ENCODE measurements at regions not wholly inside any gene's neighbourhood (a gene's known extent, or its start where the extent isn't known, plus 50 kb on each side); places are given as distances from the start of the nearest gene placed in this dataset.
A peak's percentile ranks its signal among the peaks of the same experiment; 100 is the strongest.

- POLR2A ChIA-PET: no interaction called here
- Mint-ChIP-seq H3K27me3 (no peaks in the 10 kb centered on the region), H3K27ac (no peak overlapping the region), H3K4me3 (no peak overlapping the region), H3K36me3 (ENCODE audit: low read depth) (no peaks in the 10 kb centered on the region), H3K9me3 (ENCODE audit: low read depth) (peaks cover 29% of the 10 kb centered on the region), H3K4me1 (no peaks in the 10 kb centered on the region)
- DNase-seq (no peak), ATAC-seq (no peak)
- intact Hi-C loops (cut with DNase I, micrococcal nuclease): no loop called here
- CTCF ChIA-PET: no interaction called here
These were observed 261.7 kb downstream of the AEBP2 start for GRCh38 chr12:19700969-19701368.

- ATAC-seq (no peak), DNase-seq (no peak)
- peaks cover 42% of the 10 kb centered on the region for H3K9me3 Mint-ChIP-seq (ENCODE audit: low read depth)
- H3K36me3 Mint-ChIP-seq (ENCODE audit: low read depth): no peaks in the 10 kb centered on the region
- no peaks in the 10 kb centered on the region for H3K27me3 Mint-ChIP-seq
- no peak overlapping the region for H3K27ac Mint-ChIP-seq
- intact Hi-C loops (cut with DNase I, micrococcal nuclease): no loop called here
- POLR2A ChIA-PET: no interaction called here
- no peak overlapping the region for H3K4me3 Mint-ChIP-seq
- CTCF ChIA-PET: interaction anchor here (0.6 kb wide), 1 partner anchor 12 kb away, joined by 5 read pairs; no protein-coding TSS in a partner anchor
- no peaks in the 10 kb centered on the region for H3K4me1 Mint-ChIP-seq
These were observed 265.7 kb downstream of the AEBP2 start for GRCh38 chr12:19704966-19705365.

- Mint-ChIP-seq H3K27ac (no peak overlapping the region), H3K9me3 (ENCODE audit: low read depth) (peaks cover 38% of the 10 kb centered on the region)
- intact Hi-C loops (cut with DNase I, micrococcal nuclease): no loop called here
These were observed 267.6 kb downstream of the AEBP2 start for GRCh38 chr12:19706936-19707335.

GRCh38 chr12:19707948-19708409, 268.7 kb downstream of the AEBP2 start:
- no peaks in the 10 kb centered on the region for H3K36me3 Mint-ChIP-seq (ENCODE audit: low read depth)
- no peak overlapping the region for H3K27ac Mint-ChIP-seq
- ChIA-PET CTCF (no interaction called here), POLR2A (interaction anchor here (0.6 kb wide), 1 partner anchor 250 kb away, joined by 4 read pairs; no protein-coding TSS in a partner anchor)
- peaks cover 4% of the 10 kb centered on the region for H3K4me1 Mint-ChIP-seq
- ATAC-seq (no peak), DNase-seq (no peak)
- H3K4me3 Mint-ChIP-seq: no peak overlapping the region
- H3K27me3 Mint-ChIP-seq: no peaks in the 10 kb centered on the region
- peaks cover 34% of the 10 kb centered on the region for H3K9me3 Mint-ChIP-seq (ENCODE audit: low read depth)
- intact Hi-C loops (cut with DNase I, micrococcal nuclease): no loop called here

More at GRCh38 chr12:19706936-19707335, 267.6 kb downstream of the AEBP2 start:
- no peak for DNase-seq
- ATAC-seq: no peak
- ChIA-PET CTCF (no interaction called here), POLR2A (no interaction called here)
- Mint-ChIP-seq H3K36me3 (ENCODE audit: low read depth) (no peaks in the 10 kb centered on the region), H3K4me3 (no peak overlapping the region), H3K27me3 (no peaks in the 10 kb centered on the region), H3K4me1 (peaks cover 1% of the 10 kb centered on the region)

GRCh38 chr12:19709889-19710288, 270.6 kb downstream of the AEBP2 start:
- ChIA-PET POLR2A (no interaction called here), CTCF (interaction anchor here (0.6 kb wide), 1 partner anchor 69 kb away, joined by 3 read pairs; no protein-coding TSS in a partner anchor)
- intact Hi-C loops (cut with DNase I, micrococcal nuclease): no loop called here
- no peak overlapping the region for H3K27ac Mint-ChIP-seq
- no peak overlapping the region for H3K4me3 Mint-ChIP-seq
- no peaks in the 10 kb centered on the region for H3K27me3 Mint-ChIP-seq
- DNase-seq (no peak), ATAC-seq (no peak)
- H3K36me3 Mint-ChIP-seq (ENCODE audit: low read depth): no peaks in the 10 kb centered on the region
- peaks cover 4% of the 10 kb centered on the region for H3K4me1 Mint-ChIP-seq
- peaks cover 23% of the 10 kb centered on the region for H3K9me3 Mint-ChIP-seq (ENCODE audit: low read depth)

- Mint-ChIP-seq H3K9me3 (ENCODE audit: low read depth) (peaks cover 14% of the 10 kb centered on the region), H3K4me3 (no peak overlapping the region), H3K36me3 (ENCODE audit: low read depth) (no peaks in the 10 kb centered on the region), H3K27me3 (no peaks in the 10 kb centered on the region), H3K27ac (no peak overlapping the region), H3K4me1 (peaks cover 4% of the 10 kb centered on the region)
- CTCF ChIA-PET: interaction anchor here (0.6 to 0.7 kb wide), 3 partner anchors 70 to 1093 kb away, joined by 3 read pairs; no protein-coding TSS in a partner anchor
- DNase-seq (no peak), ATAC-seq (no peak)
- POLR2A ChIA-PET: no interaction called here
- intact Hi-C loops (cut with DNase I, micrococcal nuclease): no loop called here
These were observed 271.8 kb downstream of the AEBP2 start for GRCh38 chr12:19710811-19711793.

GRCh38 chr12:19712041-19712440, 272.7 kb downstream of the AEBP2 start:
- no peak overlapping the region for H3K27ac Mint-ChIP-seq
- H3K9me3 Mint-ChIP-seq (ENCODE audit: low read depth): peaks cover 9% of the 10 kb centered on the region
- no peak overlapping the region for H3K4me3 Mint-ChIP-seq
- ATAC-seq: peak; percentile 66
- no peaks in the 10 kb centered on the region for H3K36me3 Mint-ChIP-seq (ENCODE audit: low read depth)
- CTCF ChIA-PET: interaction anchor here (0.6 kb wide), 1 partner anchor 1094 kb away, joined by 3 read pairs; no protein-coding TSS in a partner anchor
- H3K4me1 Mint-ChIP-seq: peaks cover 4% of the 10 kb centered on the region
- no peaks in the 10 kb centered on the region for H3K27me3 Mint-ChIP-seq
- DNase-seq: no peak
- intact Hi-C loops (cut with DNase I, micrococcal nuclease): no loop called here
- POLR2A ChIA-PET: no interaction called here

- ChIA-PET POLR2A (no interaction called here), CTCF (interaction anchor here (1.6 kb wide), 1 partner anchor 20 kb away, joined by 4 read pairs; no protein-coding TSS in a partner anchor)
- H3K4me3 Mint-ChIP-seq: no peak overlapping the region
- ATAC-seq (no peak), DNase-seq (no peak)
- peaks cover 2% of the 10 kb centered on the region for H3K27me3 Mint-ChIP-seq
- H3K4me1 Mint-ChIP-seq: no peaks in the 10 kb centered on the region
- H3K9me3 Mint-ChIP-seq (ENCODE audit: low read depth): peaks cover 2% of the 10 kb centered on the region
- intact Hi-C loops (cut with DNase I, micrococcal nuclease): no loop called here
- H3K27ac Mint-ChIP-seq: no peak overlapping the region
- no peaks in the 10 kb centered on the region for H3K36me3 Mint-ChIP-seq (ENCODE audit: low read depth)
These were observed 279.1 kb downstream of the AEBP2 start for GRCh38 chr12:19718401-19718800.

GRCh38 chr12:19719672-19720071, 280.4 kb downstream of the AEBP2 start:
- ChIA-PET POLR2A (no interaction called here), CTCF (no interaction called here)
- H3K36me3 Mint-ChIP-seq (ENCODE audit: low read depth): no peaks in the 10 kb centered on the region
- intact Hi-C loops (cut with DNase I, micrococcal nuclease): no loop called here
- no peaks in the 10 kb centered on the region for H3K4me1 Mint-ChIP-seq
- DNase-seq (no peak), ATAC-seq (no peak)
- H3K4me3 Mint-ChIP-seq: no peak overlapping the region
- no peak overlapping the region for H3K27ac Mint-ChIP-seq
- H3K27me3 Mint-ChIP-seq: peaks cover 2% of the 10 kb centered on the region
- H3K9me3 Mint-ChIP-seq (ENCODE audit: low read depth): no peaks in the 10 kb centered on the region

GRCh38 chr12:19726122-19726521, 286.8 kb downstream of the AEBP2 start:
- DNase-seq (no peak), ATAC-seq (no peak)
- Mint-ChIP-seq H3K36me3 (ENCODE audit: low read depth) (no peaks in the 10 kb centered on the region), H3K4me1 (no peaks in the 10 kb centered on the region), H3K27me3 (no peaks in the 10 kb centered on the region), H3K4me3 (no peak overlapping the region), H3K27ac (no peak overlapping the region), H3K9me3 (ENCODE audit: low read depth) (peaks cover 8% of the 10 kb centered on the region)
- intact Hi-C loops (cut with DNase I, micrococcal nuclease): no loop called here
- ChIA-PET CTCF (interaction anchor here (1.0 kb wide), 1 partner anchor 8 kb away, joined by 3 read pairs; no protein-coding TSS in a partner anchor), POLR2A (no interaction called here)

- ChIA-PET CTCF (interaction anchor here (1.0 kb wide), 1 partner anchor 8 kb away, joined by 3 read pairs; no protein-coding TSS in a partner anchor), POLR2A (no interaction called here)
- intact Hi-C loops (cut with DNase I, micrococcal nuclease): no loop called here
- H3K4me3 Mint-ChIP-seq: no peak overlapping the region
- no peak for DNase-seq
- H3K27ac Mint-ChIP-seq: no peak overlapping the region
- H3K4me1 Mint-ChIP-seq: no peaks in the 10 kb centered on the region
- H3K9me3 Mint-ChIP-seq (ENCODE audit: low read depth): peaks cover 8% of the 10 kb centered on the region
- H3K27me3 Mint-ChIP-seq: no peaks in the 10 kb centered on the region
- ATAC-seq: no peak
- no peaks in the 10 kb centered on the region for H3K36me3 Mint-ChIP-seq (ENCODE audit: low read depth)
These were observed 287.3 kb downstream of the AEBP2 start for GRCh38 chr12:19726592-19726991.

GRCh38 chr12:19737019-19737418, 297.7 kb downstream of the AEBP2 start:
- DNase-seq (no peak), ATAC-seq (no peak)
- no peaks in the 10 kb centered on the region for H3K4me1 Mint-ChIP-seq
- POLR2A ChIA-PET: no interaction called here
- H3K9me3 Mint-ChIP-seq (ENCODE audit: low read depth): no peaks in the 10 kb centered on the region
- intact Hi-C loops (cut with DNase I, micrococcal nuclease): loop anchor here in 1 of 2 experiments (5.0 kb wide), 1 partner anchor 640 kb away; no protein-coding TSS in a partner anchor
- no peak overlapping the region for H3K4me3 Mint-ChIP-seq
- H3K27ac Mint-ChIP-seq: no peak overlapping the region
- CTCF ChIA-PET: interaction anchor here (0.7 kb wide), 1 partner anchor 12 kb away, joined by 3 read pairs; no protein-coding TSS in a partner anchor
- H3K27me3 Mint-ChIP-seq: no peaks in the 10 kb centered on the region
- no peaks in the 10 kb centered on the region for H3K36me3 Mint-ChIP-seq (ENCODE audit: low read depth)

Data from activated CD4-positive, alpha-beta T cell treated with anti-CD3 and anti-CD28 coated beads for 36 hours (primary cell).